Putamen (tissue), 1 donor: ENCODE measurements at regions not wholly inside any gene's neighbourhood (a gene's known extent, or its start where the extent isn't known, plus 50 kb on each side); places are given as distances from the start of the nearest gene placed in this dataset.
A peak's percentile ranks its signal among the peaks of the same experiment; 100 is the strongest.
"Not testable (repeated sequence)": the region's sequence is repeated elsewhere in the genome, so short reads cannot be mapped to it uniquely, and the experiment has no call there.

Source experiments
- DNase-seq: peaks from one replicate; pipeline ENCODE4 v3.0.0-alpha.2; 2016; ENCODE audit warnings: low spot score

DNA sequence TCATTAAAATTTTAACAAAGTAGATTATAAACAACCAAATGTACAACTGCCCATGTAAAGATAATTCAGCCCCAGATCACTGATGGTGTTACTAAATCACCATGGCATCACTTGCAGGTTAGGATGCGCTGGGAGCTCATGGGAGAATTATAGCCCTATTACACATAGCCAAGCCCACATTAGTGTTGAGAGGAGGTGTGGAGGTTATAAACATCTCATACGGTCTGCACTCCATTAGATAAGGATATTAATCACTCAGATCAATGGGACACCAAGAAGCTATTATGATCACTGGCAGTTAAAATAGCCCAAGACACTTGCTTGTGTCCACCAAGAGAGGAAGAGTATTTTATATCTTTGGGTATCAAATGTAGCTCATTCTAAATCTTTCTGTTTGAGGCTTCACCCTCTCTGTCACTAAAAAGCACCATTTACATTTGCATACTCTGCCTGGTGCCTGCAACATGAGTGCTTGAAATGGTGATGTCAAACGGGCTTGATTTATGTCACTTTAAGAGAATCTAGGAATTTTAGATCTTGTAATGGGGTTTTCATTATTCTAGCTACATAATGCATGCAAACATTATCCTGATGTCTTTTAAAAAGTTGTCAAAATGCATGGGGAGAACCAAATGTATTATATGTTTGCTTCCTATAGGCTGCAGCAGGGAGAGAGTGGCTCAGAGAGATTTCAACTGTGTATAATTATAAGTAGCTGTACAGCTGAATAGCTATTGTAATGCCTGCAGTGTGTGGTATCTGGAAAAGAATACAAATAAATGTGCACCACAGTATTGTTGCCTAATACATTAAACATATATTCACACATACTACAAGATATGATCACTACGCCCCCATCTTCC, 654.1 kb upstream of the MARCKS start:
- no peak for DNase-seq

- no peak for DNase-seq
Observed at GRCh38 chr6:113203715-113204110, 653.4 kb upstream of the MARCKS start.

DNA sequence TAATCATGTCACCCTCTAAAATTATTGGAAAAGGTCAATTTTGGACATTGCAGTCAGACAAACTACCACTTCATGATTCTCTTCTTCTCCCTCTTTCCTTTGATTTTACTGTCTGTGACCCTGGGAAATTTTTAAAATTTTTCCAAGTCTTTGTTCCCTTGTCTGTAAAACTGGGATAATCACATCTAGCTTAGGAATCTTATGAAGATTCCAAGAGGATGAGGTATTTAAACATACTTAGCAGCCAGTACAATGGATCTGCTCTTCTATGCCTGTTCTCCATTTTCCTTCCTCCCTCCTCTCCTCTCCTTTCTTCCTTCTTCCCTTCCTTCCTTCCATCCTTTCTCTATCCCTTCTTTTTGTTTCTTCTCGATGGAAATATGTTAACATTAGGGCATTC, 651.6 kb upstream of the MARCKS start:
- no peak for DNase-seq

DNA sequence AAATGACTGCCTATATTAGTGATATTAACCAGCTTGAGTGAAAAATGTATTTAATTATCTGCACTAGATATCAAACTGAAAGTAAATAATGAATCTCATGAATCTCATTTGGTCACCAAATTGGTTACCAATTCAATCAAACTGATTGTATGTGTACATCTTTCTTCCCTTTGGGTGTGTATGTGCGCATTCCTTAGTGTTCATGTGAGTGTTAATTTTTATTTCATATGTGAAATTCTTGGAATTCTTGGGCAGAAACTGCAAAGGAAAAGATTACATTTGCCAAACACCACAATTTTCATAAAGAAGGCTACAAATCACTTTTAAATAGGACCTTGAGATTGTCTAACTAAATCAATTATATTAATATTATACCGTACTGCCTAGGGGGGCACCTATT, 648.4 kb upstream of the MARCKS start:
- no peak for DNase-seq

- DNase-seq = no peak
Observed at GRCh38 chr6:113209315-113209714, 647.8 kb upstream of the MARCKS start.

DNA sequence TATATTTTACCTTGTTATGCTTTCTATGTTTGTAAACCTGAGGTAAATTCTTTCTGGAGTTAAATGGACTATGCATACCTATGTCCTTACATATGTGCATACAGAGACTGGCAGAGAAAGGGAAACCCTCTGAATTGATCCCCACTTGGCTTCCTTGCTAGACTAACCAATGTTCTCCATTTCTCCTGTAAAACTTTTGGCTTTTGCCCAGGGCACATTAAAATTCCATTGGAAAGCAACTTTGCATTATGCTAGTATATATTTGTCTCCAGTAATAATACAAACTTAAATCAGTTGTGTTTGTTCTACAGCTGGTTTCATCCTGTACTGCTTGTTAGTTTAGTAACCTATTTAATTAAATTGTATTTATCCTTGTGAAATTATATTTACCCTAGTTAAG, 646.0 kb upstream of the MARCKS start:
- DNase-seq = no peak

DNA sequence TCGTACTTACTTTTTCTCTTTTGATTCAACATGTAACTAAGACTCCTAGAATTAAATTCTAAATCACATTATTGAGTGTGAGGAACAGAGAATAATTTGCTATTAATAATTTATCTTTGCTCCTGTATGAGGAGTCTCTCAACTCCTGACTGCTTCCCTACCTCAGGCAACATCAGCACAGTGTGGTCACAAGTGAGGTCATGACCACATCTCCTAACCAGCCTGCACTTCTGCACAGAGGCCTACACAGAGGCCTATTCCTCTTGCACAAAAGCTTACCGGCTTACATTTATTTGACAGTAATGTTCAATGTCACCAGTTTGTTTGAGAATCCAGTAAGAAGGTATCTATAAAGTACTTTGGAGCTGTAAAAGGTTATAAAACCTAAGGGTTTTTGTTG, 637.4 kb upstream of the MARCKS start:
- DNase-seq = no peak

DNA sequence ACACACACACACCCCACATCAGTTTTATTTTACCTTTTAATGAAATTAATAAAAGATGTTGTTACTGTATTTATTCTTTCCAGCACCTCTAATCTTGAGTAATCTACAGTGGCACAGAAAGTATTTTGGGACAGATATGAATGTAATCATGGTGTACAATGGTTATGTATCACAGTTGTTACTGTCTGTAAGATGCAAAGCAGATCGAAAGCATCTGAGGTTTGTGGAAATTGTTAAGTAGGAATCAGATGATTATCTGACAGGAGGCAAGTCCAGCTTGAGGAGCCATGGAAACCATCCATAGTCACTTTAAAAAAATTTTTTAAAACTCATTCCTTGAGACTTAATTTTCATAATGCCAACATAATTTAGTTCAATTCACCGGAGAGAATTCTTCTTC, 636.3 kb upstream of the MARCKS start:
- DNase-seq = no peak

- DNase-seq = no peak
Observed at GRCh38 chr6:113221850-113222249, 635.3 kb upstream of the MARCKS start.

GRCh38 chr6:113246186-113246585, 611.0 kb upstream of the MARCKS start:
- DNase-seq = no peak

DNA sequence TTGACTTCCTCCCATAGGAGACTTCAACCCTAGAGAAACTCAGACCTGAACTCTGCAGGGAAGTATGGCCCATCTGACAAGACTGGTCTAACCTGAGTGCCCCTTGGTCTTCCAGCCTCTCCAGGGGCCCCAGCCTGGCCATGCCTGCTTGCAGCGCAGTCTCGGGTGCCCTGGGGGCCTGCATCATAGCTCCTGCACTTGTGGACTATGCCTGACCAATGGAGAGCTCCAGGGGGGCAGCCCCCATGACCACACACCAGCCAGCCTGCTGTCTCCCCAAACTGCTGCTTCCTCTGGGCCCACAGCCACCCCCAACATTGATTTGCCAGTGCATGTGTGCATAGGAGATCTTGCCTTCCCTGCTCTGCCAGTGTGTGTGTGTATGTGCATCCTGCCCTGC, 608.6 kb upstream of the MARCKS start:
- no peak for DNase-seq

- DNase-seq = not testable (repeated sequence)
Observed at GRCh38 chr6:113254194-113254593, 603.0 kb upstream of the MARCKS start.

DNA sequence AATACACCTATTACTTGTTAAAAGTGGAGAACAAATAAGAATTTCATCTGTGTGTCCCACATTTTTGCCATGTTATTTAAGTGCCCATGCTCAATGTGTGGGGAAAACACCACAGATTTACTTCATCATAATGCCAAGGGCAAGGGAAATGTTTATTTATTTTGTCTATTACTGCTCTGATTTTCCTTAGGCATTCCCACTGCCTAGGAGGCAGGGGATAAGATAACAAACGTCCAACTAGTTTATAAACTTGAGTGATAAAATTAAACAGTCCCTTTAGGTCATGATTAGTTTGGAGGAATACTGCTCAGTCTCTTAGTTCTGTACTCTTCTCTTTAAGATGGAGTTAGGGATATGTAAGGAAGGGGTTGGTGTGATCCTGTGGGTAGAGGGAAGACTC, 598.4 kb upstream of the MARCKS start:
- DNase-seq = no peak

GRCh38 chr6:113271437-113271836, 585.7 kb upstream of the MARCKS start:
- DNase-seq = no peak

GRCh38 chr6:113276601-113277000, 580.5 kb upstream of the MARCKS start:
- DNase-seq = no peak

- DNase-seq = no peak
Observed at GRCh38 chr6:113277111-113277510, 580.0 kb upstream of the MARCKS start.

GRCh38 chr6:113281014-113281413, 576.1 kb upstream of the MARCKS start:
- DNase-seq = no peak

GRCh38 chr6:113281431-113281830, 575.7 kb upstream of the MARCKS start:
- no peak for DNase-seq

DNA sequence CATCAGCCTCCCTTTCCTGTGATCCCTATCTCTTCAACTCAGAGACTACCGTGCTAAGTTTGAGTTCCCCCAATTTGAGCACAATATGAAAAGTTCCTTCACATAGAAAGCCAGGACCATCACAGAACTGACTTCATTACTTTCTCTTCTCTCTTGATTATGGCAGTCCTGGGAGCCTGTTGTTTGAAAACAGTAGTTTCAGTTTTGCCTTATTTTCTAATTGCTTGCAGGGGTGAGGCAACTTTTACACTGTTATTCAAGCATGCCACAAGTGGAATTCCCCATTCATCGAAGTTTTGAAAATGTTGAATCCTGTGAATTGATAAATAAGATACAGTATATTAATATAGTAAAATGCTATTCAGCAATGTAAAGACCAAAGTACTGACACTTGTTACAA, 569.7 kb upstream of the MARCKS start:
- DNase-seq = no peak

DNA sequence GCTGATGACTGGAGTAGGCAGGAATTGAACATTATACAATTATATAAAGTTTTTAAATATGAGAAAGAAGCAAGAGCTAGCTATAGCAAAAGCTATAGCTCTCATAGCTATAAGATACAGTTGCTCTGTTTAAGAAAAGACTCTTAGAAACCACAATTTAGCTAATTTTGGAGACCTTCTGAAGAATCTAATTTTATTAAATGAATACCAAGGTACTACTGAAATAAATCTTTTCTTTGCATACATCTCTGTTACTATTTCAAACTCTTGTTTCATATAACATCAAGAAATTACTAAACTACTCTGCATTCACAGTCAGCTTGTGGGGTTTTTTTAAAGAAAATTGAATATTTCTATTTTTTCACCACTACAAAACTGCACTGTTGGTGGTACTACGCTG, 568.7 kb upstream of the MARCKS start:
- DNase-seq = no peak

GRCh38 chr6:113289166-113289565, 568.0 kb upstream of the MARCKS start:
- no peak for DNase-seq

GRCh38 chr6:113290684-113291083, 566.5 kb upstream of the MARCKS start:
- DNase-seq = no peak

- DNase-seq = peak; percentile 55
Observed at GRCh38 chr6:113291751-113292445, 565.2 kb upstream of the MARCKS start.
